Duodenal mucosa (tissue), 2 donors: ENCODE measurements at regions not wholly inside any gene's neighbourhood (a gene's known extent, or its start where the extent isn't known, plus 50 kb on each side); places are given as distances from the start of the nearest gene placed in this dataset.

Experiments used
- H3K27ac ChIP-seq: one replicate; pipeline ENCODE4 v1.7.0; 2013; ENCODE audit warnings: low read depth, low read length
- H3K27me3 ChIP-seq, 2 donors: one replicate each; pipeline ENCODE4 v1.7.0; 2013; ENCODE audit warnings: low read length in 2 of 2, control low read depth in 1 of 2; ENCODE audit not compliant: insufficient read depth in 2 of 2, control insufficient read depth in 1 of 2
- H3K36me3 ChIP-seq, 2 donors: one replicate each; pipeline ENCODE4 v1.7.0; 2013; ENCODE audit warnings: low read length in 2 of 2, control low read depth in 1 of 2; ENCODE audit not compliant: insufficient read depth in 2 of 2, control insufficient read depth in 1 of 2
- H3K4me1 ChIP-seq, 2 donors: one replicate each; pipeline ENCODE4 v1.7.0; 2013; ENCODE audit warnings: low read length in 2 of 2, control low read depth in 1 of 2; ENCODE audit not compliant: insufficient read depth in 2 of 2, control insufficient read depth in 1 of 2
- H3K4me3 ChIP-seq, 2 donors: one replicate each; pipeline ENCODE4 v1.7.0; 2013; ENCODE audit warnings: low read length in 2 of 2, low read depth in 1 of 2
- H3K9ac ChIP-seq, 2 donors: one replicate each; pipeline ENCODE4 v1.7.0; 2013; ENCODE audit warnings: low read length in 2 of 2, low read depth in 1 of 2
- H3K9me3 ChIP-seq, 2 donors: one replicate each; pipeline ENCODE4 v1.7.0; 2013; ENCODE audit warnings: low read length in 2 of 2, control low read depth in 1 of 2; ENCODE audit not compliant: control insufficient read depth in 1 of 2

DNA sequence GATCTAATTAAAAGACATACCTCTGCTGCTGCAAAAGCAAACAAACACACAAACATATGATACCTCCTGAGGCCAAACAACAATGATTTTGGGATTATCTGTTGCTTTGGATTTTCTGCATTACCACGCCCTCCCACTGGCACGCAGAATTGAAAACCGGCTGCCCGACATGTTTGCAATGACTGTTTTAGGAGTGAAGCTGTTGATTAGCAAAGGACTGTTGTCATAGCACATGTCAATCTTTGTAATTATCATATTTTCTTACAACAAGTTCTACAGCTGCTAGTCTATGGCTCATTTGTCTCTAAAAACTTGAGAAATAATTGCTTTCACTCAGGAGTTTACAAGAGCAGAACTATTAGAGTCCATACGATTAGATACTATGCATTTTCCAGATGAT, 94.4 kb upstream of the MEIS1 start:
- Histone ChIP-seq H3K9ac (no peak overlapping the region), H3K36me3 (no peaks in the 10 kb centered on the region), H3K4me1 (no peaks in the 10 kb centered on the region), H3K27ac (no peak overlapping the region), H3K4me3 (no peak overlapping the region), H3K9me3 (no peaks in the 10 kb centered on the region), H3K27me3 (no peaks in the 10 kb centered on the region)

DNA sequence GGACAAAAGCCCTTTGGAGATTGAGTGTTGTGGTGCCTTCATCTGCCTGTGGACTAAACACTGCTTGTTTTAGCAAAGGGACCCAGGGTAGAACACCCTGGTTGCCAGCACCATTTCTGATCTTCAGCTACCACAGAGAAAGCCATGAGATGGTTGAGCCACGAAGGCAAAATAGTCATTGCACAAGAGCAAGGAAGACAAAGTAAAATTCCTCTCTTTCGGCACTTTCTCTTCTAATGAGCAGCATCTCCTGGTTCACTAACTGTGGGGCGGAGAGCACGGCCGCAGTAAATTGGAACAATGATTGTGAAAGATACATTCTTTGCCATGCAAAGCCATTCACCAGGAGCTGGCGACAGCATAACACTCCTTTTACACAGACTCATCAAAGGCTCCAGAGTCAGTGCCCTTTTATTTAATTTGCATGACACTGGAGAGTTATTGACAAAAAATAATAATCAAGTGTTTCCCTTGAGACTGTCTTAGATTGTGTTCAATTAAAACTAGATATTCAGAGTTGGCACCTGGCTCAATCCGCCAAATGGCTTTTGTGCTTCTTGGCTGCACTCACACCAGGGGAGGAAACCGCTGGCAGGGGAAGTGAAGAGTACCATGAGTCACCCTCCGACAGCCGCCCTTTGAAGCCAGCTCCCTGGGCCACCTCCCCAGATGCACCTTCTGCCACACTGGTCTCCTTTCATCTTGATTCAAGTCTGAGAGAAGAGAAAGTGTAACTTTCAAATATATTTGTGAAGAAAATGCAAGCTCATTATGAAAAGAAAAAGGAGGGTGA, 100.5 kb upstream of the MEIS1 start:
- Histone ChIP-seq H3K9me3 (no peaks in the 10 kb centered on the region), H3K27me3 (no peaks in the 10 kb centered on the region), H3K36me3 (no peaks in the 10 kb centered on the region), H3K4me1 (no peaks in the 10 kb centered on the region), H3K4me3 (no peak overlapping the region), H3K27ac (no peak overlapping the region), H3K9ac (no peak overlapping the region)

DNA sequence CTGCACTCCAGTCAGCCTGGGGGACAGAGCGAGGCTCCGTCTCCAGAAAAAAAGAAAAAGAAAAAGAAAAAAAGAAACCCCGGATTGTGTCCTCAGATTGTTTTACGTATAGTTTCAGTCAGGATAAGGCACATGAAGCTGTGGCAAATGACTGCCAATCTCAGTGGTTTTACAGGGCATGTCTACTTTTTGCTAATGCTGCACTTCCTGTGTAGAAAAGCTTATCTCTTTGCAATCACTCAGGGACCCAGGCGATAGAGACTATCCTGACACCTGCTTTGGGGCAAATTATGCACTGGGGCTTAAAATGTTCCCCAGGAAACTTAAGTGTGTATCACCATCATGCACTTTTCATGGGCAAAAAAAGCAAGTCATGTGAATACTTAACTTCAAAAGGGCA, 103.7 kb upstream of the MEIS1 start:
- H3K36me3 ChIP-seq = no peaks in the 10 kb centered on the region
- H3K27me3 ChIP-seq = no peaks in the 10 kb centered on the region
- H3K27ac ChIP-seq = no peak overlapping the region
- H3K9me3 ChIP-seq = no peaks in the 10 kb centered on the region
- H3K4me3 ChIP-seq = no peak overlapping the region
- no peak overlapping the region for H3K9ac ChIP-seq
- no peaks in the 10 kb centered on the region for H3K4me1 ChIP-seq

DNA sequence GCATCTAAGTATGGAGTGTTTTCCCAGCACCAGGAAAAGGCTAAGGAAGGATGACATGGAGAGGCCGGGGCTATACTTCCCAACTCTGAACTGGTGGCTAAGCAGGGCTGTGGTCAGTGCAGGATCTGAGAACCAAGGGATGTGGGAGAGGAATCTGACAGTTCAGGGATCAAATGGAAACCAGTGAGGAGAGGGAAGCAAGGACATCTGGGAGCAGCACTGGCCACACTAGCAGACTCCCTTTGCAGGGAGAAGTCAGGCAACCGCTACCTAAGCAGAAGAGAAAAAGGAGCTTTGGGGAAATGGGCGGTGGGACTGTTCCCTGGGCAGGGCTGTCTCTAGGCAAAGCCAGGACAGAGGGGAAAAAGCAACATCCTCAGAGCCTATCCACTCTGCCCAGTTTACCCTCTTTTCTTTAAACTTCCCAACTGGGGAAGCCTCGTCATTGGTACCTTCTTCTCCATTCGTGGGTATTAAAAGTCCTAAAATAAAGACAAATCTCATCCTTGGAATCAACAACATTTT, 105.8 kb upstream of the MEIS1 start:
- Histone ChIP-seq H3K9ac (no peak overlapping the region), H3K27me3 (no peaks in the 10 kb centered on the region), H3K9me3 (no peaks in the 10 kb centered on the region), H3K36me3 (no peaks in the 10 kb centered on the region), H3K4me1 (no peaks in the 10 kb centered on the region), H3K4me3 (no peak overlapping the region), H3K27ac (no peak overlapping the region)

DNA sequence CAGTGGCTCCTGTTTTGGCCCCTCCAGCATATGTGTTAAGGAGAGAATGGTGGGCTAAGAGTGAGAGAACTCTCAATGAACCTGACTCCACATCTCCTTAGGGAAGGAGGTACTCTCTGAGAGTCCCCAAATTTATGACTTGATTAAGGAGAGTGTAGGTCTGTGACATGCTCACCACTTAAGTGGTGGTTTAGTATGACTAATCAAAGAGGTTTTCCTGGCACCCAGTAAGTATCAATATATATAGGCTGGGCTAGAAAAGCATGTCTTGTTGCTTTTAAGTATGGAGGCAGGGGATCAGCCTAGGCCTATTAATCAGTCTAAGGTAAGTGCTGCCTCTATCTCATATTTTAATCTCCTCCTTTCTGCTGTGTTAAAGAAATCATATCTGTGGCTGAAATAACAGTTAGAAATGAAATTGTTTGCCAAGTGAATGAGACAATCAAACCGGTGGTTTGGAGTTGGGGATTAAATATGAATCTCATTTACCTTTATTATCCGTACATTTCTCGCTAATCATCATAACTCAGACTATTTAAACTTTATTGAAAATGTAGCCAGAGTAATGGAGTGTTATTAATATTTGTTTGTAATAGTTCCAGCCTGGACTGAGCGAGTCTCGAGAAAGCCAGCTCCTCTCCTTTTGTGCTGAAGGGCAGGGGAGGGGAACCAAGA, 107.7 kb upstream of the MEIS1 start:
- H3K4me3 ChIP-seq = no peak overlapping the region
- H3K9ac ChIP-seq = no peak overlapping the region
- no peaks in the 10 kb centered on the region for H3K27me3 ChIP-seq
- no peaks in the 10 kb centered on the region for H3K36me3 ChIP-seq
- H3K4me1 ChIP-seq = no peaks in the 10 kb centered on the region
- H3K27ac ChIP-seq = no peak overlapping the region
- H3K9me3 ChIP-seq = no peaks in the 10 kb centered on the region

DNA sequence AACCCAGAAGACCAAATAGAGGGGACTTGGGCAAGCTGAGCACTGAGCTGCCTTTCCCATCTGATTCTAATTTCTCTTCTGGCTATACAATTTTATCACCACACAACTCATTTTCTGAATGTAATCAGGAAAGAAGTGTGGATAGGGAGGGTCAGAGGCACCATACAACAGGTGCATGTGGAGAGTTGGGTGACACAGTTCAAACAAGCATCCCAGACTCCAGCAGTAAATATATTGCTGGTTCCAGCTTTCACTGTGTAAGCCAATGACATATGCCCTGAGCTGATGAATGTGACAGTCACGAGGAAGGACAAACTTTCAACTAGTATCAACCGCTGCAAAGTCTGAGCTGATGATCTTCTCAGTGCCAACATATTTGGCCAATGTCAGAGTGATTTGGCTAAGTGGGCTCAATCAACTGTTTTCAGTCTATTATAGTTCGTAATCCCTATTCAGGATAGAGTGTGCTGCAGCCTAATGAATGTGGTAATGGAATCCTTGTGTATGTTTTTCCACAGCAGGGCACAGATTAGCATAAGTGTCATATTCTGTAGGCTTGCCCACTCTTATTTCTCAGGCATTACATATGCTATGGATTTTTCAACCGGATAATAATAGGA, 109.9 kb upstream of the MEIS1 start:
- H3K27ac ChIP-seq = no peak overlapping the region
- no peaks in the 10 kb centered on the region for H3K27me3 ChIP-seq
- no peaks in the 10 kb centered on the region for H3K36me3 ChIP-seq
- H3K9me3 ChIP-seq = no peaks in the 10 kb centered on the region
- H3K4me3 ChIP-seq = no peak overlapping the region
- H3K9ac ChIP-seq = no peak overlapping the region
- H3K4me1 ChIP-seq = no peaks in the 10 kb centered on the region

DNA sequence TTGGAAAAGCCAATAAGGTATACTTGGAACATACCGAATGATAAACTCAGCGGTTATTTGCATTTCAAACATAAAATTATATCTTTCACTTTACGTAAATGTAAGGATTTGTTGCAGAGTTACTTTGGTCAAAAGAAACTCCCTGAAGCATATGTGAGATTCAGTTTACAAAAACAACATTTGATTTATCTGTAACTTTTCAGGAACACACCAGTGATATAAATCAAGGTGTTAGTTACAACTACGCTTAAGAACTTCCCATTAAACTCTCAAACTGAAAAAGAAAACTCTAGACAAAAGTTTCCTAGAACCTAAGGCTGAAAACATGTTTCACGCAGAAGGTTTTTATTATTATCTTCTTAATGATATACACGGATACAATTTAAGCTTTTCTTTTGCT, 110.6 kb upstream of the MEIS1 start:
- Histone ChIP-seq H3K27ac (no peak overlapping the region), H3K4me1 (no peaks in the 10 kb centered on the region), H3K4me3 (no peak overlapping the region)

DNA sequence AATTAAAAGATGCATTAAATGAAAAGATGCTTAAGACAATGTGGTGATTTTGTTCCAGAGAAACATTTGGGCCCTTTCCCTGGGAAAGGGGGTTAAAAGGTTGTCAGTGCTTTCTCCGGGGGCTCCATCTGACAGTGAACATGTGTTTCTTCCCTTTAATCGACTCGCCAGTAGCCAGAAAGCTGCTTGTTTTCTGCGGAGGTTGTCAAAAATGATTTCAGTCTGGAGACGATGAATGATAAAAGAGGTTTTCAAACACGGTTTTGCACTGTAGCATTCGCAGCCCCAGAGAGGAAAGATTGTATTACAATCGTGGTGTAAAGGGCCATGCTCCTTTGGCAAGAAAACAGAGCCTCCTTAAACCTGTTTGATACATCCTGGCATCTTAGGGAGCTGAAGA, 111.5 kb upstream of the MEIS1 start:
- Histone ChIP-seq H3K4me1 (no peaks in the 10 kb centered on the region), H3K4me3 (no peak overlapping the region), H3K27me3 (no peaks in the 10 kb centered on the region), H3K9me3 (no peaks in the 10 kb centered on the region), H3K36me3 (no peaks in the 10 kb centered on the region), H3K27ac (no peak overlapping the region), H3K9ac (no peak overlapping the region)

More for the DNA sequence above, 110.6 kb upstream of the MEIS1 start:
- Histone ChIP-seq H3K36me3 (no peaks in the 10 kb centered on the region), H3K9ac (no peak overlapping the region), H3K27me3 (no peaks in the 10 kb centered on the region), H3K9me3 (no peaks in the 10 kb centered on the region)

DNA sequence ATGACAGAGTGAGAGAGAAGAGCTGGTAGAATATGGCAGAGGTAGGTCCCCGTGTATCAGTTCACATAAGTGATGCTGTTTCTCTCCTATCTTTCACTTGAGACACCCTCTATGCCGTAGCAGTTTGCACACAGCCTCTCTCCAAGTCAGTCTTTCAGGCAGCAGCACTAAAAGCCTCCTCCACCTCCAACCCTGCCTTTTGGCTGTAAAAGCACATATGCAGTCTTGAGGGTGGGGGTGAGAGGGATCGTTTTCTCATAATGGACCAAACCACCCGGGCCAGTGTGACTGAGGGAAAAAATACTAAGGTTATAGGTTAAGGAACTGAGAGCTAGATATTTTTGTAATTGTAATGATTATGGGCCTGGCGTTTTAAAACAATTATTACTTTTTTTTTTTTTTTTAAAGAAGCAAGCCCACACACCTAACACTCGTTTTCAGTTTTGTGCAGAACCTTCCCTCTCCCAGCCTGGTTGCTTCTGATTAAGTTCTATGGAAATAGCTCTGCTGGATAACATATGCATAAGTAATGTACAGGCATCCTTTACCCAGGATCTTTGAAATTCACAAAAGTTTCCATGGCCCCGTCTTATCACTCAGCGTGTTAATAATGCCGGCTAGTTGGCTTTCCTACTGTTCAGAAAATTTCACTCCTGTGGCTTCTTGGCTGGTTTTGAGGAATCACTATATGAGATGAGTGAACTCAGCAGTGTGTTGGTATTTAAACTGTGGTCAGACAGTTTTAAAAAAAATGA, 112.2 kb upstream of the MEIS1 start:
- H3K27me3 ChIP-seq = no peaks in the 10 kb centered on the region
- no peak overlapping the region for H3K9ac ChIP-seq
- no peaks in the 10 kb centered on the region for H3K4me1 ChIP-seq
- no peak overlapping the region for H3K27ac ChIP-seq
- no peak overlapping the region for H3K4me3 ChIP-seq
- H3K9me3 ChIP-seq = no peaks in the 10 kb centered on the region
- H3K36me3 ChIP-seq = no peaks in the 10 kb centered on the region
